ENCODE measurements at regions not wholly inside any gene's neighbourhood (a gene's known extent, or its start where the extent isn't known, plus 50 kb on each side); places are given as distances from the start of the nearest gene placed in this dataset.

DNA sequence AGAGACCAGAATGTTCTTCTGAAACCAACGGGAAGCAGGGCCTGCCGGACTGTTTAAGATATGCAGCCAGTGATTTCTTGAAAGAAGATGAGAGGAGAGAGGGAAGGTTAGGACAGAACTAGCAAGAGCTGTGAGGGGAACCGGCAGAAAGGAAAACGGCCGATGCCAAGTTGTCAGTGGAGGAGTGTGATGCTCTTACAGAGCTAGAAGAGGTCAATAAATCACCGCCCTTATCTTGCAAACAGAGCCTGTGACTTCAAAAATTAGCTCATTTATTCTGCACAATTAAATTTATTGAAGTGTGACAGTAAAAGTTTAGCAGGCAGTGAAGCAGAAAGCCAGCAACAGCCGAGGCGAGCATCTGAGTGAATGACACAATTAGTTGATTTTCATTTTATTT lies 509.5 kb upstream of the ID4 start:
- Histone ChIP-seq H3K36me3 (ENCODE audit: low read depth) (no peaks in the 10 kb centered on the region), H3K9me3 (no peaks in the 10 kb centered on the region), H3K4me1 (ENCODE audit: low read depth) (no peaks in the 10 kb centered on the region), H3K4me3 (no peak overlapping the region)
- no peak for ATAC-seq
- DNase-seq = no peak
- TF ChIP-seq CTCF (IDR thresholded peaks at IDR 0.05) = no peak
- intact Hi-C loops (cut with DNase I, micrococcal nuclease) = no loop called here

DNA sequence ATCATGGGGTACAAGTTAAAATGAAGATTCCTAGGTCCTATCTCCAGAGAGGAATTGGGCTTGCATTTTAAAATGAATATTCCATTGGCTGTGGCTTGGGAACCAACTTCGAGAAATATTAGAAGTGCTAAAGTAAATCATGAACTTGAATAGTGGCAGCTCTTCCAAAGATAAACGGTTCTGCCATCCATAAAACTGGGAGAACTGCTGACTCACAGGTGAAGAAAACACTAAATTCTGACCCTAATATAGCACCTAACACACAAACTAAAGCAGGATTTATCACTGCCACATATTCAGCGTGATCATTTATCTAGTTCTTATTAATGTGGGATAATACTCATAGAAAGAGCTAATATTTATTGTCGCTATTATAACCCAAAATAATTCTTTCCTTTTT lies 508.1 kb upstream of the ID4 start:
- intact Hi-C loops (cut with DNase I, micrococcal nuclease) = no loop called here
- ATAC-seq (no peak), DNase-seq (no peak)
- Histone ChIP-seq H3K4me1 (ENCODE audit: low read depth) (no peaks in the 10 kb centered on the region), H3K4me3 (no peak overlapping the region), H3K36me3 (ENCODE audit: low read depth) (no peaks in the 10 kb centered on the region), H3K9me3 (no peaks in the 10 kb centered on the region)
- TF ChIP-seq CTCF (IDR thresholded peaks at IDR 0.05) = no peak

- DNase-seq = no peak
- H3K36me3 ChIP-seq (ENCODE audit: low read depth) = no peaks in the 10 kb centered on the region
- no peak overlapping the region for H3K4me3 ChIP-seq
- TF ChIP-seq CTCF (IDR thresholded peaks at IDR 0.05) = no peak
- intact Hi-C loops (cut with DNase I, micrococcal nuclease) = no loop called here
- H3K9me3 ChIP-seq = no peaks in the 10 kb centered on the region
- H3K4me1 ChIP-seq (ENCODE audit: low read depth) = no peaks in the 10 kb centered on the region
- no peak for ATAC-seq
Measured at GRCh38 chr6:19331089-19331488, 506.1 kb upstream of the ID4 start.

GRCh38 chr6:19332806-19333460 lies 504.2 kb upstream of the ID4 start:
- Histone ChIP-seq H3K36me3 (ENCODE audit: low read depth) (no peaks in the 10 kb centered on the region), H3K9me3 (no peaks in the 10 kb centered on the region), H3K4me1 (ENCODE audit: low read depth) (no peaks in the 10 kb centered on the region), H3K4me3 (no peak overlapping the region)
- DNase-seq (no peak), ATAC-seq (no peak)
- no peak for TF ChIP-seq CTCF (IDR thresholded peaks at IDR 0.05)
- intact Hi-C loops (cut with DNase I, micrococcal nuclease) = no loop called here

DNA sequence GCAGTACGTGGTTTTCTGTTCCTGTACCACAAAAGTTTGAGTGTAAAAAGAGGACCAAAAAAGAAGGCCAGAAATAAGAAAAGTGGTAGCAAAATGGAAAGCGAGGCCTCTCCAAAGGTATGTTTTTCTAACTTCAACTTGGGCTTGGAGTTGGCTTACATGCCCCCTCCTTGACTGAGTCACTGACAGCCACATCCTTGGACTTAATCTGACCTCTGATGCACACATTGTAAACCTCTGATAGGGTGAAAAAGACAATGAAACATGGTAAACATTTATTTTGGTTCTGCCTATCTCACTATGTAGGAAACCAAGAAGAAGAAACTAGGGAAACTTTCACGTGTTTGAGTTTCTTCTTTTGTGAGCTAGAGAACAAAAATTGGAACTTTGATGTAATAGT lies 503.2 kb upstream of the ID4 start:
- TF ChIP-seq CTCF (IDR thresholded peaks at IDR 0.05) = no peak
- Histone ChIP-seq H3K4me1 (ENCODE audit: low read depth) (no peaks in the 10 kb centered on the region), H3K36me3 (ENCODE audit: low read depth) (no peaks in the 10 kb centered on the region), H3K4me3 (no peak overlapping the region), H3K9me3 (no peaks in the 10 kb centered on the region)
- ATAC-seq = no peak
- intact Hi-C loops (cut with DNase I, micrococcal nuclease) = no loop called here
- no peak for DNase-seq

GRCh38 chr6:19336579-19336978 lies 500.6 kb upstream of the ID4 start:
- no peak for DNase-seq
- H3K4me3 ChIP-seq = no peak overlapping the region
- ATAC-seq = no peak
- H3K4me1 ChIP-seq (ENCODE audit: low read depth) = no peaks in the 10 kb centered on the region
- no peaks in the 10 kb centered on the region for H3K36me3 ChIP-seq (ENCODE audit: low read depth)
- no peak for TF ChIP-seq CTCF (IDR thresholded peaks at IDR 0.05)
- intact Hi-C loops (cut with DNase I, micrococcal nuclease) = no loop called here
- H3K9me3 ChIP-seq = no peaks in the 10 kb centered on the region
